ENCODE measurements at regions not wholly inside any gene's neighbourhood (a gene's known extent, or its start where the extent isn't known, plus 50 kb on each side); places are given as distances from the start of the nearest gene placed in this dataset.

- Histone ChIP-seq H3K4me2 (ENCODE audit: control insufficient read depth, insufficient read depth) (no peak overlapping the region), H3K79me2 (ENCODE audit: control insufficient read depth, insufficient read depth, low read length) (no peaks in the 10 kb centered on the region), H3K9ac (ENCODE audit: control insufficient read depth, insufficient read depth, low read length) (no peak overlapping the region), H3K4me3 (no peak overlapping the region), H3K9me3 (replicated peaks; ENCODE audit: control insufficient read depth, insufficient read depth, low read length) (no peaks in the 10 kb centered on the region), H2AFZ (ENCODE audit: control insufficient read depth, low read depth, low read length) (no peak overlapping the region), H3K36me3 (ENCODE audit: control insufficient read depth in 2 of 2, insufficient read depth in 2 of 2, low read length in 1 of 2) (no peaks in the 10 kb centered on the region), H3K27ac (ENCODE audit: control insufficient read depth, insufficient read depth) (no peak overlapping the region), H3K27me3 (replicated peaks in 1 of 2; ENCODE audit: control insufficient read depth in 2 of 2, insufficient read depth in 2 of 2, low read length in 1 of 2) (no peaks in the 10 kb centered on the region), H4K20me1 (ENCODE audit: control insufficient read depth, insufficient read depth) (no peaks in the 10 kb centered on the region), H3K4me1 (ENCODE audit: control insufficient read depth, insufficient read depth, low read length) (no peaks in the 10 kb centered on the region)
- CTCF ChIA-PET = no interaction called here
- 10% methylated on average over 1 of the region's 1 CpG for WGBS (ENCODE audit: insufficient coverage, insufficient replicate concordance, low lambda C conversion rate, missing lambda C conversion rate)
- TF ChIP-seq RELA (IDR thresholded peaks at IDR 0.05; ENCODE audit: borderline replicate concordance, partially characterized antibody) (no peak), TAF1 (IDR thresholded peaks at IDR 0.05; ENCODE audit: borderline replicate concordance, low read depth, low read length) (no peak), SMAD1 (IDR thresholded peaks at IDR 0.05; ENCODE audit: low read depth, partially characterized antibody) (no peak), SRF (IDR thresholded peaks at IDR 0.05; ENCODE audit: low read depth in 2 of 2, low read length in 2 of 2) (no peak), ZNF622 (IDR thresholded peaks at IDR 0.05) (no peak), CHD4 (IDR thresholded peaks at IDR 0.05) (no peak), DPF2 (IDR thresholded peaks at IDR 0.05) (no peak), NR2C2 (IDR thresholded peaks at IDR 0.05; ENCODE audit: borderline replicate concordance, control insufficient read depth, insufficient read length, low read depth) (no peak), TARDBP (IDR thresholded peaks at IDR 0.05; ENCODE audit: borderline replicate concordance) (no peak), HDGF (IDR thresholded peaks at IDR 0.05) (no peak), KDM1A (IDR thresholded peaks at IDR 0.05; ENCODE audit: borderline replicate concordance) (no peak), TCF12 (IDR thresholded peaks at IDR 0.05; ENCODE audit: low read depth, low read length) (no peak), BRCA1 (IDR thresholded peaks at IDR 0.05; ENCODE audit: low read depth, low read length) (no peak), SMARCA5 (IDR thresholded peaks at IDR 0.05) (no peak), SMC3 (IDR thresholded peaks at IDR 0.05; ENCODE audit: borderline replicate concordance, low read length) (no peak), RFX5 (IDR thresholded peaks at IDR 0.05; ENCODE audit: low read depth, low read length) (no peak), USF2 (IDR thresholded peaks at IDR 0.05; ENCODE audit: borderline replicate concordance, low read depth, low read length) (no peak), PKNOX1 (IDR thresholded peaks at IDR 0.05) (no peak), ETV6 (conservative IDR thresholded peaks at IDR 0.05 in 1 of 2, IDR thresholded peaks at IDR 0.05 in 1 of 2; ENCODE audit: borderline replicate concordance in 1 of 2, low read depth in 1 of 2) (no peak)
- RAD21 ChIA-PET (ENCODE audit: unreplicated experiment) = no interaction called here
- intact Hi-C loops (cut with micrococcal nuclease; ENCODE audit: unreplicated experiment) (no loop called here), in situ Hi-C loops (cut with MboI) (no loop called here)
- SMC1A ChIA-PET (ENCODE audit: uncharacterized antibody, unreplicated experiment) = interaction anchor here (0.8 to 1.5 kb wide), 3 partner anchors 9 to 14 kb away, joined by 3 to 5 read pairs (median 3); no protein-coding TSS in a partner anchor
- no TSS peak for BruUV-seq (replicated peaks)
- no peak for DNase-seq (ENCODE audit: low read depth, low spot score)
- FAIRE-seq = no peak
- ATAC-seq = no peak
- POLR2A ChIA-PET = no interaction called here
These were observed 297.2 kb downstream of the GJA1 start for GRCh38 chr6:121732641-121733040.

Measured in GM12878 (cell line).